HCT116 (cell line): ENCODE measurements at regions not wholly inside any gene's neighbourhood (a gene's known extent, or its start where the extent isn't known, plus 50 kb on each side); places are given as distances from the start of the nearest gene placed in this dataset.

Experiments used
- ATAC-seq: fragments of 200-7000 bp; cut with Tn5 transposase; 2 replicates; pipeline ENCODE4 v1.9.1; 2020; ENCODE audit warnings: mild to moderate bottlenecking, moderate library complexity
- BruUV-seq: library from RNA; stranded (reverse); fragments of 400-500 nt; replicated peaks from 2 replicates; lab custom pipeline; 2021; lab: Mats Ljungman, UMichigan
- CTCF ChIA-PET: fragments of 300-600 bp; sonication (Branson Sonifier 250); formaldehyde crosslinking; loops from one replicate; lab custom pipeline; 2021; ENCODE audit warnings: antibody characterized with exemption; lab: Charles Lee
- POLR2A ChIA-PET: fragments of 300-600, 350-600 bp; sonication (Branson Sonifier 250); formaldehyde crosslinking; loops from one replicate; lab custom pipeline; 2021; ENCODE audit warnings: antibody characterized with exemption; lab: Charles Lee
- RAD21 ChIA-PET, 2 experiments: fragments of 300-600 bp; sonication (Branson Sonifier 250); formaldehyde crosslinking; loops; one replicate each; lab custom pipeline; 2023; ENCODE audit warnings: low total read pairs in 2 of 2; ENCODE audit not compliant: uncharacterized antibody in 2 of 2, unreplicated experiment in 2 of 2, low non-redundant PET in 1 of 2; lab: Charles Lee
- DNase-seq: peaks from one replicate; pipeline ENCODE4 v3.0.0-alpha.2; 2010; ENCODE audit warnings: low read depth, low spot score
- H2AFZ ChIP-seq: fragments of 200-600 bp; shearing (Covaris generic), sonication (generic); 2 replicates; pipeline ENCODE4 v1.6.1; 2017; ENCODE audit warnings: low read depth, mixed run types, mixed read lengths, antibody characterized with exemption, low read length; ENCODE audit not compliant: poor library complexity, severe bottlenecking
- H3K27ac ChIP-seq: 2 replicates; pipeline ENCODE4 v1.5.1; 2012; ENCODE audit warnings: low read depth, low read length
- H3K27me3 ChIP-seq: fragments of 200-600 bp; sonication (generic); 2 replicates; pipeline ENCODE4 v1.6.1; 2016; ENCODE audit warnings: mixed run types, low read length, mixed read lengths; ENCODE audit not compliant: insufficient read depth
- H3K36me3 ChIP-seq, 2 experiments: fragments of 200-500 bp in 1 of 2; fragments of 200-600 bp in 1 of 2; sonication (Bioruptor generic) in 1 of 2; sonication (generic) in 1 of 2; 2 replicates each; pipeline versions ENCODE4 v1.5.1 to v1.6.1; 2014 to 2016; ENCODE audit warnings: low read length in 2 of 2, inconsistent platforms in 1 of 2, mixed read lengths in 1 of 2, mixed run types in 1 of 2; ENCODE audit not compliant: insufficient read depth in 2 of 2, control insufficient read depth in 1 of 2
- H3K4me1 ChIP-seq, 2 experiments: fragments of 200-600 bp in 1 of 2; sonication (generic) in 1 of 2; 2 replicates each; pipeline versions ENCODE4 v1.5.1 to v1.6.1; 2012 to 2017; ENCODE audit warnings: low read length in 2 of 2, inconsistent platforms in 1 of 2, mild to moderate bottlenecking in 1 of 2, mixed read lengths in 1 of 2, mixed run types in 1 of 2, moderate library complexity in 1 of 2; ENCODE audit not compliant: insufficient read depth in 2 of 2, control insufficient read depth in 1 of 2
- H3K4me2 ChIP-seq: fragments of 200-600 bp; sonication (generic); 2 replicates; pipeline ENCODE4 v1.6.1; 2017; ENCODE audit warnings: mixed run types, low read length, mixed read lengths
- H3K4me3 ChIP-seq, 2 experiments: fragments of 200-600 bp in 1 of 2; sonication (generic) in 1 of 2; replicated peaks in 1 of 2; 2 replicates each; pipeline ENCODE4 v1.5.1; 2011 to 2016; ENCODE audit warnings: low read length in 2 of 2, control low read depth in 1 of 2, low read depth in 1 of 2, mild to moderate bottlenecking in 1 of 2, mixed read lengths in 1 of 2, mixed run types in 1 of 2
- H3K79me2 ChIP-seq: fragments of 200-600 bp; sonication (generic); 2 replicates; pipeline ENCODE4 v1.6.1; 2017; ENCODE audit warnings: mild to moderate bottlenecking, mixed run types, low read length, moderate library complexity, mixed read lengths; ENCODE audit not compliant: insufficient read depth
- H3K9ac ChIP-seq: fragments of 200-600 bp; sonication (generic); 2 replicates; pipeline ENCODE4 v1.6.1; 2016; ENCODE audit warnings: low read length, mixed read lengths
- H3K9me2 ChIP-seq: fragments of 200-600 bp; sonication (generic), shearing (Covaris generic); 2 replicates; pipeline ENCODE4 v1.6.1; 2017; ENCODE audit warnings: mixed run types, mild to moderate bottlenecking, moderate library complexity; ENCODE audit not compliant: insufficient read depth
- H3K9me3 ChIP-seq, 2 experiments: fragments of 200-500 bp in 1 of 2; fragments of 200-600 bp in 1 of 2; sonication (Bioruptor generic) in 1 of 2; sonication (generic) in 1 of 2; 2 replicates each; pipeline ENCODE4 v1.6.1; 2014 to 2017; ENCODE audit warnings: low read length in 2 of 2, mixed read lengths in 2 of 2, inconsistent platforms in 1 of 2, low read depth in 1 of 2, mild to moderate bottlenecking in 1 of 2, mixed run types in 1 of 2, moderate library complexity in 1 of 2; ENCODE audit not compliant: control insufficient read depth in 1 of 2, insufficient read depth in 1 of 2
- H4K20me1 ChIP-seq: fragments of 200-600 bp; sonication (generic), shearing (Covaris generic); 2 replicates; pipeline ENCODE4 v1.6.1; 2017; ENCODE audit warnings: mixed run types, mild to moderate bottlenecking, moderate library complexity; ENCODE audit not compliant: insufficient read depth
- CBX3 ChIP-seq: IDR thresholded peaks from 2 replicates; pipeline ENCODE4 v1.6.1; 2012; ENCODE audit warnings: low read depth
- CEBPB ChIP-seq: IDR thresholded peaks from 2 replicates; pipeline ENCODE4 v1.6.1; 2012; ENCODE audit warnings: low read depth
- EGR1 ChIP-seq: IDR thresholded peaks from 2 replicates; pipeline ENCODE4 v1.6.1; 2012; ENCODE audit warnings: low read depth
- POLR2AphosphoS5 ChIP-seq: IDR thresholded peaks from 2 replicates; pipeline ENCODE4 v1.6.1; 2011; ENCODE audit warnings: mild to moderate bottlenecking, low read depth, low read length, moderate library complexity
- SIN3A ChIP-seq: IDR thresholded peaks from 2 replicates; pipeline ENCODE4 v1.6.1; 2012; ENCODE audit warnings: low read depth
- SP1 ChIP-seq: IDR thresholded peaks from 2 replicates; pipeline ENCODE4 v1.6.1; 2012; ENCODE audit warnings: low read depth
- TCF7L2 ChIP-seq: IDR thresholded peaks from 2 replicates; pipeline ENCODE4 v1.7.0; 2011; ENCODE audit warnings: borderline replicate concordance, inconsistent platforms; ENCODE audit not compliant: insufficient read depth, insufficient read length; ENCODE audit errors: extremely low read depth
- YY1 ChIP-seq: IDR thresholded peaks from 2 replicates; pipeline ENCODE4 v1.6.1; 2011; ENCODE audit warnings: low read length, low read depth, moderate library complexity, mild to moderate bottlenecking; ENCODE audit not compliant: insufficient replicate concordance; ENCODE audit errors: extremely low read depth
- intact Hi-C: fragments of 100-400 bp; cut with micrococcal nuclease; formaldehyde crosslinking; loops from 2 replicates; pipeline ENCODE4 v1.10.0; 2022
- TF ChIP-seq, protein P1 (sequence below): IDR thresholded peaks from 2 replicates; pipeline ENCODE4 v1.6.1; 2012
- TF ChIP-seq, protein P2 (sequence below): IDR thresholded peaks from 2 replicates; pipeline ENCODE4 v1.6.1; 2012
- TF ChIP-seq, protein P3 (sequence below), 3 experiments: fragments of 200-600 bp in 1 of 3; sonication (generic) in 1 of 3; IDR thresholded peaks in 2 of 3; conservative IDR thresholded peaks in 1 of 3; 2 replicates each; pipeline ENCODE4 v1.5.1; 2012 to 2017; ENCODE audit warnings: low read depth in 2 of 3, low read length in 2 of 3, antibody characterized with exemption in 1 of 3, borderline replicate concordance in 1 of 3, control low read depth in 1 of 3, mild to moderate bottlenecking in 1 of 3, mixed read lengths in 1 of 3, mixed run types in 1 of 3, moderate library complexity in 1 of 3; ENCODE audit not compliant: insufficient read depth in 1 of 3
- TF ChIP-seq, protein P4 (sequence below): IDR thresholded peaks from 2 replicates; pipeline ENCODE4 v1.6.1; 2012; ENCODE audit warnings: low read depth

DNA sequence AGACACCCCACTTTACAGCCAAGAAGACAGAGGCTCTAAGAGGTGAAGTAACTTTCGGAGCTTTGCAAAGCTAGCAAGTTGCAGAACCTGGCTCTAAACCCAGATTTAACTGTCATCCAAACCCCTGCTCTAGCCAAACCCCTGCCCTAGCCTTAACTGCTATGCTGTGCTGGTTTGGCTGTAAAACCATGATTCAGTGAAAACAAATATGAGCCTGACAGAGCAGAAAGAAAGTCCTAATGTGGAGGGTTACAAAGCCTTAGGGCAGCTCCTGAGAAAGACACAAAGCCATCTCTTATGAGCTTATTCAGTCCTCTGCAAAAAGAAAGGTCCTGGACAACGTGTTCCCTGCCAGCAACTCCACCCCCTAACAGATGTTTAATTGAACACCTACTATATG, 172.8 kb downstream of the KATNAL1 start:
- TF ChIP-seq, protein P1, sequence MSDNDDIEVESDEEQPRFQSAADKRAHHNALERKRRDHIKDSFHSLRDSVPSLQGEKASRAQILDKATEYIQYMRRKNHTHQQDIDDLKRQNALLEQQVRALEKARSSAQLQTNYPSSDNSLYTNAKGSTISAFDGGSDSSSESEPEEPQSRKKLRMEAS, result no peak
- TF ChIP-seq TCF7L2 (no peak), SIN3A (no peak), YY1 (no peak), SP1 (no peak), EGR1 (no peak), CBX3 (no peak), POLR2AphosphoS5 (no peak), CEBPB (no peak)
- TF ChIP-seq, protein P2, sequence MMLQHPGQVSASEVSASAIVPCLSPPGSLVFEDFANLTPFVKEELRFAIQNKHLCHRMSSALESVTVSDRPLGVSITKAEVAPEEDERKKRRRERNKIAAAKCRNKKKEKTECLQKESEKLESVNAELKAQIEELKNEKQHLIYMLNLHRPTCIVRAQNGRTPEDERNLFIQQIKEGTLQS, result no peak
- TF ChIP-seq, protein P3, sequence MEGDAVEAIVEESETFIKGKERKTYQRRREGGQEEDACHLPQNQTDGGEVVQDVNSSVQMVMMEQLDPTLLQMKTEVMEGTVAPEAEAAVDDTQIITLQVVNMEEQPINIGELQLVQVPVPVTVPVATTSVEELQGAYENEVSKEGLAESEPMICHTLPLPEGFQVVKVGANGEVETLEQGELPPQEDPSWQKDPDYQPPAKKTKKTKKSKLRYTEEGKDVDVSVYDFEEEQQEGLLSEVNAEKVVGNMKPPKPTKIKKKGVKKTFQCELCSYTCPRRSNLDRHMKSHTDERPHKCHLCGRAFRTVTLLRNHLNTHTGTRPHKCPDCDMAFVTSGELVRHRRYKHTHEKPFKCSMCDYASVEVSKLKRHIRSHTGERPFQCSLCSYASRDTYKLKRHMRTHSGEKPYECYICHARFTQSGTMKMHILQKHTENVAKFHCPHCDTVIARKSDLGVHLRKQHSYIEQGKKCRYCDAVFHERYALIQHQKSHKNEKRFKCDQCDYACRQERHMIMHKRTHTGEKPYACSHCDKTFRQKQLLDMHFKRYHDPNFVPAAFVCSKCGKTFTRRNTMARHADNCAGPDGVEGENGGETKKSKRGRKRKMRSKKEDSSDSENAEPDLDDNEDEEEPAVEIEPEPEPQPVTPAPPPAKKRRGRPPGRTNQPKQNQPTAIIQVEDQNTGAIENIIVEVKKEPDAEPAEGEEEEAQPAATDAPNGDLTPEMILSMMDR (IDR thresholded peaks at IDR 0.05 in 2 of 3, conservative IDR thresholded peaks at IDR 0.05 in 1 of 3; ENCODE audit: borderline replicate concordance in 1 of 3, insufficient read depth in 1 of 3, low read depth in 2 of 3, low read length in 2 of 3), result no peak
- TF ChIP-seq, protein P4, sequence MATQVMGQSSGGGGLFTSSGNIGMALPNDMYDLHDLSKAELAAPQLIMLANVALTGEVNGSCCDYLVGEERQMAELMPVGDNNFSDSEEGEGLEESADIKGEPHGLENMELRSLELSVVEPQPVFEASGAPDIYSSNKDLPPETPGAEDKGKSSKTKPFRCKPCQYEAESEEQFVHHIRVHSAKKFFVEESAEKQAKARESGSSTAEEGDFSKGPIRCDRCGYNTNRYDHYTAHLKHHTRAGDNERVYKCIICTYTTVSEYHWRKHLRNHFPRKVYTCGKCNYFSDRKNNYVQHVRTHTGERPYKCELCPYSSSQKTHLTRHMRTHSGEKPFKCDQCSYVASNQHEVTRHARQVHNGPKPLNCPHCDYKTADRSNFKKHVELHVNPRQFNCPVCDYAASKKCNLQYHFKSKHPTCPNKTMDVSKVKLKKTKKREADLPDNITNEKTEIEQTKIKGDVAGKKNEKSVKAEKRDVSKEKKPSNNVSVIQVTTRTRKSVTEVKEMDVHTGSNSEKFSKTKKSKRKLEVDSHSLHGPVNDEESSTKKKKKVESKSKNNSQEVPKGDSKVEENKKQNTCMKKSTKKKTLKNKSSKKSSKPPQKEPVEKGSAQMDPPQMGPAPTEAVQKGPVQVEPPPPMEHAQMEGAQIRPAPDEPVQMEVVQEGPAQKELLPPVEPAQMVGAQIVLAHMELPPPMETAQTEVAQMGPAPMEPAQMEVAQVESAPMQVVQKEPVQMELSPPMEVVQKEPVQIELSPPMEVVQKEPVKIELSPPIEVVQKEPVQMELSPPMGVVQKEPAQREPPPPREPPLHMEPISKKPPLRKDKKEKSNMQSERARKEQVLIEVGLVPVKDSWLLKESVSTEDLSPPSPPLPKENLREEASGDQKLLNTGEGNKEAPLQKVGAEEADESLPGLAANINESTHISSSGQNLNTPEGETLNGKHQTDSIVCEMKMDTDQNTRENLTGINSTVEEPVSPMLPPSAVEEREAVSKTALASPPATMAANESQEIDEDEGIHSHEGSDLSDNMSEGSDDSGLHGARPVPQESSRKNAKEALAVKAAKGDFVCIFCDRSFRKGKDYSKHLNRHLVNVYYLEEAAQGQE, result no peak
- Histone ChIP-seq H3K9ac (no peak overlapping the region), H4K20me1 (no peaks in the 10 kb centered on the region), H3K79me2 (no peaks in the 10 kb centered on the region), H3K36me3 (no peaks in the 10 kb centered on the region), H3K9me2 (no peaks in the 10 kb centered on the region), H3K4me2 (no peak overlapping the region), H3K4me1 (peaks cover 0 to 7% of the 10 kb centered on the region in 2 experiments; a peak in 2 of 4 replicates), H2AFZ (no peak overlapping the region), H3K27ac (no peak overlapping the region), H3K27me3 (no peaks in the 10 kb centered on the region), H3K9me3 (no peaks in the 10 kb centered on the region), H3K4me3 (no peak overlapping the region)
- BruUV-seq, result no TSS peak
- ChIA-PET RAD21 (no interaction called here), CTCF (interaction anchor here (1.0 kb wide), 1 partner anchor 731 kb away, joined by 3 read pairs; no protein-coding TSS in a partner anchor), POLR2A (interaction anchor here (0.6 kb wide), 1 partner anchor 470 kb away, joined by 3 read pairs; no protein-coding TSS in a partner anchor)
- ATAC-seq (no peak), DNase-seq (no peak)
- intact Hi-C loops, result loop anchor here (5.0 to 10.0 kb wide), 3 partner anchors 450 to 668 kb away; no protein-coding TSS in a partner anchor
